NCI-H2227 treated with DMSO at 0.1 percent for 48 hours (cell line): ENCODE measurements at regions not wholly inside any gene's neighbourhood (a gene's known extent, or its start where the extent isn't known, plus 50 kb on each side); places are given as distances from the start of the nearest gene placed in this dataset.

Experiments used
- DNase-seq: peaks from one replicate; lab custom pipeline; 2025; lab: John Stamatoyannopoulos, UW

- no peak for DNase-seq
Observed at GRCh38 chr2:207289295-207290018, 123.7 kb upstream of the KLF7 start.

GRCh38 chr2:207290833-207291624, 125.3 kb upstream of the KLF7 start:
- no peak for DNase-seq

GRCh38 chr2:207291625-207292252, 126.0 kb upstream of the KLF7 start:
- no peak for DNase-seq

- no peak for DNase-seq
Observed at GRCh38 chr2:207296265-207296948, 130.7 kb upstream of the KLF7 start.

- DNase-seq, result no peak
Observed at GRCh38 chr2:207300817-207301216, 135.1 kb upstream of the KLF7 start.

- DNase-seq, result no peak
Observed at GRCh38 chr2:207304761-207305160, 139.0 kb upstream of the KLF7 start.

GRCh38 chr2:207308519-207309224, 142.9 kb upstream of the KLF7 start:
- no peak for DNase-seq

GRCh38 chr2:207311316-207312005, 145.7 kb upstream of the KLF7 start:
- peak; percentile 90 for DNase-seq

GRCh38 chr2:207312006-207312356, 146.2 kb upstream of the KLF7 start:
- no peak for DNase-seq

- peak; percentile 87 for DNase-seq
Observed at GRCh38 chr2:207313947-207314346, 148.2 kb upstream of the KLF7 start.

GRCh38 chr2:207315131-207315530, 149.4 kb upstream of the KLF7 start:
- no peak for DNase-seq

GRCh38 chr2:207316484-207316883, 150.7 kb upstream of the KLF7 start:
- DNase-seq, result no peak

GRCh38 chr2:207316906-207317305, 151.2 kb upstream of the KLF7 start:
- no peak for DNase-seq

GRCh38 chr2:207317378-207317984, 151.7 kb upstream of the KLF7 start:
- DNase-seq, result no peak

GRCh38 chr2:207318181-207318628, 152.5 kb upstream of the KLF7 start:
- no peak for DNase-seq

GRCh38 chr2:207319316-207319715, 153.6 kb upstream of the KLF7 start:
- no peak for DNase-seq

GRCh38 chr2:207320381-207321159, 154.8 kb upstream of the KLF7 start:
- no peak for DNase-seq

GRCh38 chr2:207321514-207321913, 155.8 kb upstream of the KLF7 start:
- DNase-seq, result no peak

- DNase-seq, result no peak
Observed at GRCh38 chr2:207324001-207324400, 158.3 kb upstream of the KLF7 start.

GRCh38 chr2:207327513-207327912, 161.8 kb upstream of the KLF7 start:
- DNase-seq, result no peak
